HS-27A (cell line): ENCODE measurements at regions not wholly inside any gene's neighbourhood (a gene's known extent, or its start where the extent isn't known, plus 50 kb on each side); places are given as distances from the start of the nearest gene placed in this dataset.

Source experiments
- DNase-seq: peaks from one replicate; pipeline ENCODE4 v3.0.0-alpha.2; 2012; ENCODE audit warnings: low read depth, missing footprints

DNA sequence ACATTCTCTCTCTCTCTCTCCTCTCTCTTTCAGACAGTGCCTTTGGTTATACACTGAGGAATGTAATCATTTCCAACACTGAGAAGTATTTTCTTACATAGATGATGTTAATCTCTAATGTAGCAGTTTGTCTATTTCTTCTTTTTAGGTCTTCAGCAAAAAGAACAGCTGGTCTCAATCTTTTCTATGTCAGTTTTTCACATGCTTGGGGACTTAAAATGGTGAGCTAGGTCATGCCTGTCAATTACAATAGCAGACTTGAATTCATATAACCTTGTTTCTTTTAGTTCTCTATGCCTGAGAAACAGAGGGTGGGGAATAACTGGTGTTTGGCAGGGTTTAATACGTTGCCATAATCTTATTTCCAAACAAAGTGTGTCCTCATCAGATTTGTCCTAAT is 786.2 kb downstream of the SQOR start:
- DNase-seq = no peak

DNA sequence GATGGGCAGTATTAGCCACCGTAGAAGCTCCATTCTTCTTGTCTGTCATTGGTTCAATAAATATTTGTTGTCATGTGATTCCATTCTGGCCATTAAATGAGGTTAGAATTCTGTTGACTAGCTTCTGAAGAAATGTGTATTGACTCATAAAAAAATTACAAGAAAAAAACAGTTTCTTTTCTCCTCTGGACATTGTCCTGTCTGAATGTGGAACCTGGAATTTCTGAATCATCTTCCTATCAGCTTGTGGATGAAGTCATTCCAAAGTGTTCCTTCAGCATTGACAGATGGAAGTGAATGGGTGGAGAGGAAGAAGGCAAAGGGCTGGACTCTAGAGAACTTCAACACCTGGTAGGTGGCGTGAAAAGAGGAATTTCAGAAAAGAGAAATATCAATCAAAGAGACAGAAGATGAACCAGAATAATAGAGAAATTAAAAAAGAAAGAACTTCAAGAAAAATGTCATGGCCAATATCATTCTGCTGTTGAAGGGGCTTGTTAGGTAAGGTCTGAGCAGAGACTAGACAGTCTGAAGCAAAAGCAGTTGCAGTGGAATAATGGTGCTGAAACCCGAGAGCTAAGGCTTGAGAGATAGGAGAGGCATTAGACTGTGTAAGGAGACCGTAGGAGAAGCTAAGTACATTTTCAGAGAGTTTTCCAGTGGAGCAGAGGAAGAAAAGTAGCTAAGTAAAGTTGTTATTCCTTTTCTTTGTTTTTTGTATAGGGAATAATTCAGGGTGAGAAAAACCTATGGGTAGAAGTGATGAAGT is 806.6 kb downstream of the SQOR start:
- DNase-seq = no peak

- no peak for DNase-seq
Observed at GRCh38 chr15:46442184-46442583, 807.4 kb downstream of the SQOR start.

- DNase-seq = no peak
Observed at GRCh38 chr15:46442901-46443590, 808.2 kb downstream of the SQOR start.

- no peak for DNase-seq
Observed at GRCh38 chr15:46450112-46450809, 815.4 kb downstream of the SQOR start.

- DNase-seq = no peak
Observed at GRCh38 chr15:46450810-46451182, 816.0 kb downstream of the SQOR start.

- no peak for DNase-seq
Observed at GRCh38 chr15:46452297-46452820, 817.5 kb downstream of the SQOR start.

DNA sequence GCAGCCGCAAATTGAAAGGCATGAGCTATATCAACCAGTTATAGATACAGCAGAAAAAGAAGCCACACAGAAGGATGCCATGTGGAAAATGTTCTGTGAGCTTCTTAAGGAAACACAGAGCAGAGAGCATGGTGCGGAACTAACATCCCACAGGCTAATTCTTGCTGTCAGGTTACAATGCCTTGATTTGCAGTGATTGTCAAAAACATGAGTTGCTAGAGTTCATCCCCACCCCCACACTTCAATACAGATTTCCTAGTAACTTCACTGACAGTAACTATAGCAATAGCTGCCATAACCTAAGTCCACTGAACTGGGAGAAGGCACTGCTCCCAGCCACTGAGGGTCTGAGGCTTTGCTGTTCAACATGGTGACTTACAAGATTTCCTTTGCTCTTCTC is 821.6 kb downstream of the SQOR start:
- DNase-seq = no peak

DNA sequence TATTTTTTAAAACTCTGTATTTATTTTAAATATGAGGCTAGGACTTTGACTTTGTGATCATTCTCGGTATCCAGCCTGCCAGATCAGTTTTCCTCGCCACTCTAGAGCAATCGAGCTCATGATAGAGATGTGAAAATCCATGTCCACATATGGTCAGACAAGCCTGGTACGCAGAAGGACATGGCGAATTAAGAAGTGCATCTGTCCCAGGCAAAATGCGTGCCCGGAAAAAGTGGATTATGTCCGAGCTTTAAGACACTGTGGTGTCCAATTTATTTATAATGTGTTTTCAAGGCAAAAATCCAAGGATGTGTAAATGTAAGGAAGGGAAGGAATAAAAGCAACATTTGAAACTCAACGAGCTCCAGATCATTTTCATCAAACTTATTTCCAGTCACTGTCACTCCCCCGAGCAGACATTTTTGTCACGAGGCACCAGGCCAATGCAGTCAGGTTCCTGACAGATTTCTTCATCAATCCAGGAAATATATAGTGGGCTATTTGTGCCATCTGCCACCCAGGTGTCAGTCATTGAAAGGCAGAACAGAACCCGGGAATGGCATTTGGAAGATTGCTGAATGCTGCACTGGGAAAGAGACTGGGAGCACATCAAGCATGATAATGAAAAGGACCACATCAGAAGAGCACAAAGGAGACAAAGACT is 825.7 kb downstream of the SQOR start:
- DNase-seq = no peak

DNA sequence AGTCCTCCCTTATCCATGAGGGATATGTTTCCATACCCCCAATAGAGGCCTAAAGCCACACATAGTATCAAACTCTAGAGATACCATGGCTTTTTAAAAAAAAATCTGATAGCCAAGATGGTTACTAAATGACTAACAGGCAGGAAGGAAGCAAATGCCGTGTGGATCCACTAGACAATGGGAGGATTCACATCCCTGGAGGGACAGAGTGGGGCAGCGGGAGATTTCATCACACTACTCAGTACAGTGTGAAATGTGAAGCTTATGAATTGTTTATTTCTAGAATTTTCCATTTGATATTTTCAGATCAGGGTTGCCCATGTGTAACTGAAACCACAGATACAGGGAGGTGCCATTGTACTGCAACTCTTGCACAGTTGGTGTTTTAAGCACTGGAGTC is 826.6 kb downstream of the SQOR start:
- DNase-seq = no peak

DNA sequence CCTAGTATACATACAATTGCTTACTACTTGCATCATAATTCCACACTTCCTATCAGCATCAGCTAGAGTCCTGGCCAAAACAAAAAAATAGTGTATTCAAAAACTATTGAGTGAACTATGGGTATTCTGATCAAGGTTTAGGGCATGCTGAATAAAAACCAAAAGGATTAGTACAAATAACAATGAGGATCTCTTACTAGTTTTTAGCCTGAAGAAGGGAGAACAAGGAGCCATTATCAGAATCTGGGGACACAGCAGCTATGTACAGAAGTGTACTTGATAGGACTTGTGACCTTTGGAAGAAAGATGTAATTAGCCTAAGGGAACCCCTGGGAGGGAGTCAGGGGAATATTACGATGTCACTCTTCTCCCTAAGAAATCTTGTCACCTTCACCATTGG is 832.2 kb downstream of the SQOR start:
- no peak for DNase-seq

GRCh38 chr15:46471096-46471495 is 836.3 kb downstream of the SQOR start:
- no peak for DNase-seq

- no peak for DNase-seq
Observed at GRCh38 chr15:46489276-46489675, 854.4 kb downstream of the SQOR start.

- DNase-seq = no peak
Observed at GRCh38 chr15:46496491-46497115, 861.8 kb downstream of the SQOR start.

DNA sequence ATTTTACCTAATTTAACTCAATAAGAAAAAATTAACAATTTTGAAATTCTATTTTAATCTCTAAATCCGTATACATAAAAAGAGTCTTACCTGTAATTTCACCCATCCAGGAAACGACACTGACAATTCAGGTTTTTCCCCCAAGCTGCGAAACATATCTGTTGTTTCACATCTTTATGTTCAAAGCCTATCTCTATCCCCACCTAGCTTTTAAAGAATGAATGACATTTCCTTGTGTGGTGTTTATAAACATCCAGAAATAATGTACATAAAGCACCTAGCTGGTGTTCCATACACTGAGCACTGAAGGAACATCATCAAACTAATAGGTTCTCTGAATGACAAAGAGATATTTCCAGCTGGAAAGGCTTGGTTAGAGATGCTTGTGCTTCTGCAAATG is 867.8 kb downstream of the SQOR start:
- DNase-seq = no peak

DNA sequence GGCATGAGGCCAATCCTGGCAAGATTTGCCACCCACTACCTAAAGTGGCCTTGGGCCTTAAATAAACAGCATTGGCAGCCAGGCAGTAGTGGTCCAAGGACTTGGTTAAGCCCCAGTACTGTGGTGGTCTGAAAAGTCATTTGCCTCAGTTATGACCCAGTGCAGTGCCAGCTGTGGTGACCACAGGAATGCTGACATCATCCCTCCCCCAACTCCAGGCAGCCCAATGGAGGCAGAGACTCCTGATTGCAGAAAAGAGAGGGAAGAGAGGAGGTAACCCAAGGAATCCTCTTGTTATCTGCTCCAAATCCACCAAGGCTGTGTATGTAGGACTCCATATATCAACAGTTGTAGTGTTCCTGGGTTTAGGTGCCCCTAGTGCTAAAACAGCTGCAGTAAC is 883.6 kb downstream of the SQOR start:
- peak; percentile 1 for DNase-seq

DNA sequence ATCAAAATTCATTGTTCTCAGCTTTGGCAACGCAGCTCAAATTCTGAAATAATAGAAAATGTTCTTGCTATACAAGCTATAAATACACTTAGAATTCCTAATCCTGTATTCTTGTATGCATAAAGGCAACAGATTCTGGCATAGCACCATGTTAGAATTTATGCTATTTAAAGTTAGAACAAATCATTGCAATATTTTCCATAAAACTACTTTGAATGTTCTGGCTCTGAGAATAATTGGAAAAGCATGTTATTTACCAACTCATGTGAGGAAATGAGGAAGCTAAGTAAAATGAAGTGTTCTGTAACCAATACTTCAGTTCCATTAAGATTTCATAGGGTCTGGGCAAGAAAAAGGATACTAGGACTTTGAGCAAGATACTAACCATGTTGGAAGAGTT is 888.9 kb downstream of the SQOR start:
- DNase-seq = no peak

DNA sequence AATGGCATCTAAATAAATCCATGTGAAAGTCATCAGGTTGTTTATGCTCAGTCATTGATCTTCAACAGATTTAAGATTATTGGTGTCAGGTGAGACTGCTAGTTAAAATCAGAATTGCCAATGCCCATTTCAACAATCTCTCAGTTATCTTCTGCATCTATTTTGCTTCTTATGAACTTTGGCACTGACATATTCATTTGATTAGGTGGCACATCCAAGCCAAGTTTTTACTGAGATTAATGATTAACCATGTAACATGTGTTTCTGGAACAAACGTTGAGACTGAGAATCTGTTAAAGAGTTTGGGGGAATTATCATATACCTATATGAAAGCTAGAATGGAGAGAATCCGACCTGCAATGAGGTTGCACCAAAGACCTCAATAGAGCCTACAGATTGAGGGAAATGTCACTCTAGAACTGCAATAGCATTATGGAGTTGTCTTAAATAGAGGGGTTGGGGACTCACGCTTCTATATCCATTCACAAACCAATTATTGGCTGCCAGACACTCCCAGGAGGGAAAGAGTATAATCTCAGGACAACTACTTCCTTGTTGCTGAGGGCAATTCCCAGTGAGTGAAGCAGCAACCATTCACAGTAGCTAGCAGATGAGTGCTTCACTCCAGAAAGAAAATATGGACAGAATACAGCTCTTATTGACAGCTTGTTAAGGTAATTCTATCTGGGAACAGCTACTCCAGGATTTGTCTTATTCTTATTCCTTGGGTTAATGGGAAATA is 891.3 kb downstream of the SQOR start:
- no peak for DNase-seq

GRCh38 chr15:46526726-46527110 is 891.9 kb downstream of the SQOR start:
- DNase-seq = no peak

- DNase-seq = no peak
Observed at GRCh38 chr15:46543626-46544025, 908.8 kb downstream of the SQOR start.

DNA sequence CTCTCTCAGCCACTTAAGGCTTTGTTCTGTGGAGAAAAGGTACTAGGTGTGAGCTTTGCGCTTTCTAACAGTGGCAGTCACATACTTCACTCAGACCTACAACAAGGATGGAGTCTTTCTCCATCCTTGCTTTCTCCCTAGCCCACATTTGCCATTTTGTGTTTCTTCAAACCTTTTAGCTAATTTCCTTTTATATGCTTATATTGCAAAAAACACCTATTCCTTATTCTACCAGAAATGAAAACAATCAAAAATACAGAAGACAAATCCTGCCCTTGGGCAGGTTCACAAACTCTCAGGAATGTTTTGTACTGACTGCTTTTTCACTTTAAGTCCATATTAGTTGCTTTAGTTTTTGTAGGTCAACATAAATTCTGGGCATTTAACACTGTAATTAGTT is 914.2 kb downstream of the SQOR start:
- DNase-seq = no peak
